GM11168 (cell line): ENCODE measurements at regions not wholly inside any gene's neighbourhood (a gene's known extent, or its start where the extent isn't known, plus 50 kb on each side); places are given as distances from the start of the nearest gene placed in this dataset.

Source experiments
- in situ Hi-C: fragments of 300-500 bp; cut with MboI; formaldehyde crosslinking; loops from one replicate; pipeline ENCODE4 v1.12.0; 2022; ENCODE audit warnings: low sequenced_read_pairs; ENCODE audit not compliant: unreplicated experiment

DNA sequence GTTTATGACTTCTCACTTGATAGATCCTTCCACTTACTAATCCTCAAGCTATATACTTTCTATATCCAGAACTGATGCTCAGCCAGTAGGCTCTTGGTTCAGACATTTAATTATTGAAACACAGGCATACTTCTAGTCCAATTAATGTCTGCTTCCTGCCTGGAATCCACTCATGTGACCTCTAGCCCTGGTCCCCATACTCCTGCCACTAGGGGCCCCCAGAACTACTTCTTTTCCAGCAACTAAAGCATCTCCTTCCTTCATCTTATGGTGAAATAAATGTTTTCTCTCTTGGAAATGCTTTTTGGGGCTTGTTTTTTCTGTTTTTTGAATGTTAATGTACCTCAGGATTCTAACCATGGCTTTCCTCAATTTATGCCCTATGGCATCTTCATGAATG is 527.6 kb downstream of the SATB2 start:
- in situ Hi-C loops, result no loop called here

DNA sequence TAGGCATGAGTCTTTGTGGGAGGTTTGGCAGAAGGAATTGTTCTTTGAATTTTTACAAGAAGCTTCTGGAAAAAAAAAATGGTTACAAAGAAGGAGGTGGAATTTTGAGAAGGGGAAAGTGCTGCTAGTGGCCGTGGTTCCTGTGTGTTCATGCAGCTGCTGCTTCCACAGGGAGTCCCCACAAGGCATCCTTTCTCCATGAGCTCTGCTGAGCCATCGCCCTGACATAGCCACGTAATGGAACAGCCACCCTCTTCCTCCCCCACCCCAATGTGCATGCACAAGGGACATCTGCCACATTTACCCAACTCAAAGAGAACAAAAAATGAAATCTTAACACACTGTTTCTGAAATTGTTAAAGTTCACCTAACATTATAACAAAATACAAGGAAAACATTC is 529.7 kb downstream of the SATB2 start:
- in situ Hi-C loops, result no loop called here

GRCh38 chr2:198917926-198918720 is 539.6 kb downstream of the SATB2 start:
- in situ Hi-C loops, result no loop called here

GRCh38 chr2:198917275-198917674 is 540.5 kb downstream of the SATB2 start:
- in situ Hi-C loops, result no loop called here

DNA sequence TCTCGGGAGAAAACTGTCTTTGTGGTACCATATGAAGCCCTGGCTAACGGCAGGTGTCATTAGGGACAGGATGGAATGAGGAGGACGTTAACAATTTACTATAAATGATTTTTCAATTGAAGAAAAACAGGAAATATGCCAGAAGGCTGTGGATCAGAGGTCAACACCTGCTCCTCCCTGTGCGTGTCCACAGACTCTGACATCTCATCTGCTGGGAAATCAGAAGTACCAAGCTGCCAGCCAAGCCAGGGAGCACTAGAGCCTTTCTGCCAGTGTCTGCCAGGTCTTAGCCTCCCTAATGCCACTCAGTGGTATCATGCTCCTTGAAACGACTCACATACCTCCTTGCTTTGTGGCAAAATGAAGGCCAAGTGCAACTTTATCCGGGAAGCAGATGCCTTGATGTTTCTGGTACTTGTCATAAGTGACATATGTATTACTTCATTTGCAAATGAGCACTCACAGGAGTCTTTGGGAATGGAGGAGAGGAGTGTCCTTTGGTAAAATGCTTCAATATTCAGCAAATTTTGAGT is 541.1 kb downstream of the SATB2 start:
- in situ Hi-C loops, result no loop called here

- in situ Hi-C loops, result no loop called here
Measured at GRCh38 chr2:198913394-198914152, 544.2 kb downstream of the SATB2 start.

DNA sequence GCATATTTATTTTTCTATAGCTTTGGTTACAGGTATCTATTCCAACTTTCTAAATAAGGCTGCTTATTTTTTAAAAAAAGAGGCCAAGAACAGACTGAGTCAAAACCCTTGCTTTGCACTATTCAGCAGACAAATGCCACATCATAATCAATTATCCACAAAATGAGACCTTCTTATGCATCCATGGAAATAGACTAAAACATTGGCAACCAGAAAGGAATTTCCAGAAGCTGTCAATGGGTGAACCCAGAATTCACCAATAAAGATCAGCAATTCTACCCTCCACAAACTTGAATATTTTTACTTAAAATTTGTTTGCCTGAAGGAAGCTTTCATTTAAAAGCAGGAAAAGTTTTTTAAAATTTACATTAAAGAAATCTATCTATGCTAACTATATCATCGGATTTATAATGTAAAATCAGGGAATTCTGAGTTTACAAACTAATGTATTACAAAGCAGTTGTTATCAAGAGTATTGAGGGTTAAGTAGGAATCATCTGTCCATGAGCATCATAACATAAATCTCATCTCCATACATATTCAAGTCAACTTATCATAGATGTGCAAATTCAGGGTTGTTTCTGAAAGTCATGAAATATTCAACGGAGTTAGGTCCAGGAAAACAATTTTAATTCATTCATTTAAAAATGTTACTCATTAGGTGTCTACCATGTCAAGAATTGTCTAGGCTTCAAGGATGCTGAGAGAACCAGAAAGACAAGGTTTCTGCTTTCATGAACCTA is 548.0 kb downstream of the SATB2 start:
- in situ Hi-C loops, result no loop called here

DNA sequence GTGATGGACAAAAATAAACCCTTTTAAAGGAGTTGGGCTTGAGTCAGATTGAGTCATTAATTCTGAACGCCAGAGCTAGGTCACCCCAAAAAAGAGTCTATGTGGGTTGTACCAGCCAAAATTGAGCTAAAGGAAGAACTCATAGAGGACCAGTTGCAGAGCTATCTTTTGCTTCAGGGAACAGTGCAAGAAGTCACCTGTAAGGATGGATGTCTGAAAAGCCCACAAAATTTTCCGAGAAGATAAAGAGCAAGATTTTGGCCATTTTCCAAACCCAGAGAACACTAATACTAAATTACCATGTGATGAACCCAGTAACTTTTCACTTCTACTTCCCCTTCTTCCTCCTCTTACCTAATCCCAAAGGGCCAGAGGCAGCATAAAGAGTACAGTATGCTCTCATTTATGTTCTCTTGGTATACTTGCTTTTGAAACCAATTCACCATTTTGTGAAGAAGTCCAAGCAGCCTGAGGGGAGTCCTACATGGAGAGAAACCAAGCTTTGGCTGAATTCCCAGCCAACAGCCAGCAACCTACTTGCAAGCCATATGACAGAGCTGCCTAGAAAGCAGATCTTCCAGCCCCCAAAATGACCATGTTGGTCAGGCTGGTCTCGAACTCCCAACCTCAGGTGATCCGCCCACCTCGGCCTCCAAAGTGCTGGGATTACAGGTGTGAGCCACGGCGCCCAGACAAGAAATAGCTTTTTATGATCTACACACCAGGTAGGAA is 551.7 kb downstream of the SATB2 start:
- in situ Hi-C loops, result no loop called here

- in situ Hi-C loops, result no loop called here
Measured at GRCh38 chr2:198901894-198902293, 555.8 kb downstream of the SATB2 start.

GRCh38 chr2:198900141-198900540 is 557.6 kb downstream of the SATB2 start:
- in situ Hi-C loops, result no loop called here

DNA sequence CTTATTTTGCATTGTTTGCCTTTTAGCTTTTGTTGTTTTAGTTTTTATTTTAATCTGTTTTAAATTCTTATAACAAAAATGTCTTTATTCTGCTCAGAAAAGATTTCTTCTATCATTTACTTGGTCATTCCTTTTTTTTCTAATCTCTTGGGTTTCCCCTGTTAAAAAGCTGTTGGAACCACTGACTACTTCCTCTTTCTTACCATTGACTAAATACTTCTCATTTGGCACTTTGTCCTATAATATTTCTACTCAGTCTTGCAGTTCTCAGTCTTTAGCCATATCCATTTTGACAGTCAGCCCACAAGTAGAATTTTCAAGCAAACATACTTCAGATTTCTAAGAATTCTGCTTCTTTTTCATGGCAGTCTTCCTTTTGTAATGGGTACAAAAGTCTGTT is 567.2 kb downstream of the SATB2 start:
- in situ Hi-C loops, result no loop called here

DNA sequence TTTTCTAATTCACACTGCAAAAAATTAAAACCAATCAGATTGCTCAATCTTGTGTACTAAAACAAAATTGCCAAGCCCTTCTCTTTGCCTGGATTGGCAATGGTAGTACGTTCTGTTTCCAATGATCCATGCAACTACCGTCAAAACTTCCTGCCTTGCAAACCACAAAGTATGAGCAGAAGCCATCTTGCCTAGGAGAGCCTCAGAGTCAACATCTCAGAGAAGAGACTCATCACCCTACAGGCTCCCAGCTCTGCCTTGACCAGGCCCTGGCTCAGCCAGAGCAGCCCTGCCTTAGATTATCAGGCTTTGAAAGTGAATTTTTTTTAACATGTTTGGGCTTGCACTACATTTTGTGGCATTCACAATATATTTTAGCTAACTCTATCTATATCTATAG is 574.1 kb downstream of the SATB2 start:
- in situ Hi-C loops, result no loop called here

DNA sequence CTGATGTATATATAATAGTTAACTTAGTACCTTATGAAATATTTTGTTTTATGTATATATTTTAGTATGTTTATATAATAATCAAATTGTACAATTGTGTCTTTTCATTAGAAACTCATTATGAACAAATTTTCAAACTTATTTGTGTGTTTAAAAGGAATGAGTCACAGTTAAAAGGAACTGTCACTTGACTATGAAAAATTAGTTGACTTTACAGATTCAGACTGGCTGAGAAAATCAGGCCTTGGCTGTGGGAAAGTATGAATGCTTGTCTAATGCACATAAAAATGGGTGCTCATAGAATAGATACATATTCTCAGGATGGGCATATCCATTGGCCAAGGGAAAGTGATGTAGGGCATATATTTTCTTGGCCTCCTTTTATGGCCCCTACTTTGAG is 576.8 kb downstream of the SATB2 start:
- in situ Hi-C loops, result no loop called here

- in situ Hi-C loops, result no loop called here
Measured at GRCh38 chr2:198880421-198880820, 577.3 kb downstream of the SATB2 start.

DNA sequence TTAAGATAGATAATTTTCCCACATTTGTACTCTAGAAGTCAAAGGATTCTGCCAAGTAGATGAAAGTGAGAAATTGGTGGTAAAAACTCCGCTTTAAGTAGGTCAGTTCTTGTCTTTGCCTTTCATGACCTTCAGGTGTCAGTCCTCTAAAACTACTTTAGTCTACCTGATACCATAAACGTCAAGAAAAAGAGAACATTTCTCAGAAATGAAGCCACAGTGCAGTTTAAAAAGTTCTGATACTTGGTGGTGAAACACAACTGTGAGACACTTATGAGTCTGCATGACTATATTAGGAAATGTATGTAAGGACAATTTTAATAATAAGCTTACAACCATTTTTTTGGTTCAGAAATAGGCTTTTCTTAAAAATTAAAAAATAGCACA is 583.3 kb downstream of the SATB2 start:
- in situ Hi-C loops, result no loop called here

DNA sequence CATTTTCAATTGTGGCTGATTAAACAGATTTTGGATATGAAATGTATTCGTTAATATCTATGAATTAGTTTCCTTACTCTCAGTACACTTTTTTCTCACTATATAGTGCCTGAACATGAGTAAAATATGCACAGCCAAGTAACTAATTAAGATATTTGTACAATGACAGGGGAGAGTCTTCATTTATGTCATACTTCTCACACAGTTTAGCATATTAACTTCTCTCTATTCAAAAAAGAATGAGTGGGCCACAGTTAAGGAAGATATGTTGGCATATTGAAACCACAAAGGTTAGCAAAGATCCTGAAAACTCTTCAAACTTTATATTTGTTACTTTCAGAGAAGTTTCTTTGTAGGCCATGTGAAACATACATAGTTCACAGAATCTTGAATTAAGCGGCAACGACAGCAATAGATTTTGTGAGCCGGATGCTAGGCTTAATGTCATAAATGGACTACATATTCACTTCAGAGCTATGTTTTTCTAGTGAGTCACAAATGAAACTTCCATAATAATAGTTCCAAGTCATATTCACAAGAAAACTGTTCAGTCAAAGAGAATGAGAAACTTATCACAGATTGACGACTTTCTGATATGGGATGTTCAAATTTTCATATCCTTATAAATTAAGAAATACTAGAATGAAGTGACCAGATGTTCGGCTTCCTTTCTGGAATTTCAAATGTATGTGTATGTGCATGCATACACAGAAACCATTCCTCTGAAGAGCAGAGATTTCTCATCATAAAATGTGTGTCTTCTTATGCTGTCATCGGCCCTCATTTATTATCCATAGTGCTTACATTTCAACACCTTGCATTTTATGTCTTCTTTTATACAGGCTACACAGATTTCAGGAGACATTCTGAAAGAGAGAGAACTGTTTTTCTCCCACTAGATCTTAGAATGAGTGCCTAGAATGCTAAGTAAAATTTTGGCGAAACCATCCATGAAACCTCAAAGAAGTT is 584.0 kb downstream of the SATB2 start:
- in situ Hi-C loops, result no loop called here

GRCh38 chr2:198863655-198864054 is 594.1 kb downstream of the SATB2 start:
- in situ Hi-C loops, result no loop called here

DNA sequence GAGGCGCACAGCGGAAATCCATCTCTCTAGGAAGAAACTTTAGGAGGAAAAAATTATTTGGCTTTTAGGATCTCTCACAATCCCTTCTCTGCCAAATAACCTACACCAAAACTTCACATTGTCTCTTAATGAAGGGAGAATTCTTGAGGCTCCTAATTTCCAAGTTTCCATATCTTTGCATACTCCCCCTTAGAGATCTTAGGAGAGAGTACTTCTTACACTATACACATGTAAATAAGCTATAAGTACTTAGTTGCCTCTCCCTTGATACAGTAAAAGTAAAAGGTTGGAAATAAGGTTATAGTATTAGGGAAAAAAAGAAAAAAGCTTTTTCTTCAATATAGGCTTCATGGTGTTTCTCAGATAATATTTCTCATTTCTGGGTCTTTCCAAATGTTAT is 596.7 kb downstream of the SATB2 start:
- in situ Hi-C loops, result no loop called here

GRCh38 chr2:198857246-198857645 is 600.5 kb downstream of the SATB2 start:
- in situ Hi-C loops, result no loop called here
